Gastroesophageal sphincter (tissue), 3 donors: ENCODE measurements at regions not wholly inside any gene's neighbourhood (a gene's known extent, or its start where the extent isn't known, plus 50 kb on each side); places are given as distances from the start of the nearest gene placed in this dataset.

Experiments
- POLR2A ChIP-seq, 2 donors: fragments of 450-650 bp; IDR thresholded peaks; one replicate each; pipeline ENCODE4 v1.6.1; 2017; ENCODE audit warnings: antibody characterized with exemption in 2 of 2, mild to moderate bottlenecking in 2 of 2, moderate library complexity in 1 of 2
- POLR2AphosphoS5 ChIP-seq: sonication (generic); formaldehyde crosslinking; IDR thresholded peaks from one replicate; pipeline ENCODE4 v1.6.1; 2017; ENCODE audit warnings: antibody characterized with exemption
- TF ChIP-seq, protein P1 (sequence below), 4 experiments: fragments of 200-600 bp in 2 of 4; fragments of 450-650 bp in 2 of 4; sonication (generic) in 1 of 4; IDR thresholded peaks; one replicate each; pipeline ENCODE4 v1.5.1; 2017 to 2019; ENCODE audit warnings: antibody characterized with exemption in 4 of 4, mild to moderate bottlenecking in 2 of 4, moderate library complexity in 2 of 4

- TF ChIP-seq POLR2A (IDR thresholded peaks at IDR 0.05) = no peak
- TF ChIP-seq, protein P1, sequence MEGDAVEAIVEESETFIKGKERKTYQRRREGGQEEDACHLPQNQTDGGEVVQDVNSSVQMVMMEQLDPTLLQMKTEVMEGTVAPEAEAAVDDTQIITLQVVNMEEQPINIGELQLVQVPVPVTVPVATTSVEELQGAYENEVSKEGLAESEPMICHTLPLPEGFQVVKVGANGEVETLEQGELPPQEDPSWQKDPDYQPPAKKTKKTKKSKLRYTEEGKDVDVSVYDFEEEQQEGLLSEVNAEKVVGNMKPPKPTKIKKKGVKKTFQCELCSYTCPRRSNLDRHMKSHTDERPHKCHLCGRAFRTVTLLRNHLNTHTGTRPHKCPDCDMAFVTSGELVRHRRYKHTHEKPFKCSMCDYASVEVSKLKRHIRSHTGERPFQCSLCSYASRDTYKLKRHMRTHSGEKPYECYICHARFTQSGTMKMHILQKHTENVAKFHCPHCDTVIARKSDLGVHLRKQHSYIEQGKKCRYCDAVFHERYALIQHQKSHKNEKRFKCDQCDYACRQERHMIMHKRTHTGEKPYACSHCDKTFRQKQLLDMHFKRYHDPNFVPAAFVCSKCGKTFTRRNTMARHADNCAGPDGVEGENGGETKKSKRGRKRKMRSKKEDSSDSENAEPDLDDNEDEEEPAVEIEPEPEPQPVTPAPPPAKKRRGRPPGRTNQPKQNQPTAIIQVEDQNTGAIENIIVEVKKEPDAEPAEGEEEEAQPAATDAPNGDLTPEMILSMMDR (IDR thresholded peaks at IDR 0.05) = no peak
- TF ChIP-seq POLR2AphosphoS5 = no peak
These were observed 153.0 kb upstream of the GPR26 start for GRCh38 chr10:123512901-123513775.
